HG03135 (cell line): ENCODE measurements at regions not wholly inside any gene's neighbourhood (a gene's known extent, or its start where the extent isn't known, plus 50 kb on each side); places are given as distances from the start of the nearest gene placed in this dataset.

Source experiments
- ATAC-seq: cut with Tn5 transposase; IDR thresholded peaks from one replicate; pipeline ENCODE4 v1.9.1; 2021; ENCODE audit warnings: mild to moderate bottlenecking, moderate library complexity; ENCODE audit not compliant: unreplicated experiment

GRCh38 chr12:87119713-87120112 is 863.5 kb upstream of the MGAT4C start:
- no peak for ATAC-seq

GRCh38 chr12:87117526-87117925 is 861.3 kb upstream of the MGAT4C start:
- no peak for ATAC-seq

- ATAC-seq, result no peak
These were observed 860.6 kb upstream of the MGAT4C start for GRCh38 chr12:87116780-87117179.

- ATAC-seq, result no peak
These were observed 856.6 kb upstream of the MGAT4C start for GRCh38 chr12:87112571-87113345.

GRCh38 chr12:87107766-87108165 is 851.6 kb upstream of the MGAT4C start:
- no peak for ATAC-seq

- no peak for ATAC-seq
These were observed 851.1 kb upstream of the MGAT4C start for GRCh38 chr12:87107270-87107669.

GRCh38 chr12:87096082-87096585 is 839.9 kb upstream of the MGAT4C start:
- ATAC-seq, result no peak

GRCh38 chr12:87094356-87094755 is 838.2 kb upstream of the MGAT4C start:
- no peak for ATAC-seq

GRCh38 chr12:87092421-87092820 is 836.2 kb upstream of the MGAT4C start:
- ATAC-seq, result no peak

GRCh38 chr12:87086118-87086891 is 830.1 kb upstream of the MGAT4C start:
- no peak for ATAC-seq

- ATAC-seq, result no peak
These were observed 829.1 kb upstream of the MGAT4C start for GRCh38 chr12:87085286-87085685.

- ATAC-seq, result no peak
These were observed 826.6 kb upstream of the MGAT4C start for GRCh38 chr12:87082756-87083155.

- no peak for ATAC-seq
These were observed 818.6 kb upstream of the MGAT4C start for GRCh38 chr12:87074781-87075180.

- no peak for ATAC-seq
These were observed 810.1 kb upstream of the MGAT4C start for GRCh38 chr12:87066326-87066725.

- no peak for ATAC-seq
These were observed 803.0 kb upstream of the MGAT4C start for GRCh38 chr12:87059231-87059630.

GRCh38 chr12:87054226-87054625 is 798.0 kb upstream of the MGAT4C start:
- no peak for ATAC-seq

- no peak for ATAC-seq
These were observed 795.4 kb upstream of the MGAT4C start for GRCh38 chr12:87051621-87052020.

- ATAC-seq, result no peak
These were observed 791.5 kb upstream of the MGAT4C start for GRCh38 chr12:87047691-87048090.

GRCh38 chr12:87039536-87039935 is 783.3 kb upstream of the MGAT4C start:
- ATAC-seq, result no peak

- no peak for ATAC-seq
These were observed 781.9 kb upstream of the MGAT4C start for GRCh38 chr12:87038098-87038497.

GRCh38 chr12:87025976-87026375 is 769.8 kb upstream of the MGAT4C start:
- no peak for ATAC-seq

- ATAC-seq, result no peak
These were observed 765.2 kb upstream of the MGAT4C start for GRCh38 chr12:87021400-87021799.
